Panc1 (cell line): ENCODE measurements at regions not wholly inside any gene's neighbourhood (a gene's known extent, or its start where the extent isn't known, plus 50 kb on each side); places are given as distances from the start of the nearest gene placed in this dataset.

ENCODE experiments used
- ATAC-seq: fragments of 200-7000 bp; cut with Tn5 transposase; 2 replicates; pipeline ENCODE4 v1.9.1; 2020; ENCODE audit warnings: mild to moderate bottlenecking, moderate library complexity
- BruUV-seq: library from RNA; stranded (reverse); fragments of 400-500 nt; replicated peaks from 2 replicates; lab custom pipeline; 2021; lab: Mats Ljungman, UMichigan
- CTCF ChIA-PET: fragments of 300-600 bp; sonication (Branson Sonifier 250); formaldehyde crosslinking; loops from one replicate; lab custom pipeline; 2022; ENCODE audit warnings: antibody characterized with exemption; lab: Charles Lee
- POLR2A ChIA-PET: fragments of 300-600 bp; sonication (Branson Sonifier 250); formaldehyde crosslinking; loops from one replicate; lab custom pipeline; 2022; ENCODE audit warnings: antibody characterized with exemption; lab: Charles Lee
- DNase-seq: peaks from one replicate; pipeline ENCODE4 v3.0.0-alpha.2; 2010; ENCODE audit warnings: low read depth, low spot score
- H3K27ac ChIP-seq: 2 replicates; pipeline ENCODE4 v1.5.1; 2011; ENCODE audit warnings: mild to moderate bottlenecking, low read length, inconsistent platforms
- H3K27me3 ChIP-seq: fragments of 200-500 bp; sonication (Bioruptor generic); 2 replicates; pipeline ENCODE4 v1.6.0; 2014; ENCODE audit warnings: low read length, inconsistent platforms; ENCODE audit not compliant: control insufficient read depth, insufficient read depth
- H3K36me3 ChIP-seq: fragments of 200-500 bp; sonication (Bioruptor generic); 2 replicates; pipeline ENCODE4 v1.5.1; 2014; ENCODE audit warnings: inconsistent platforms, mild to moderate bottlenecking, low read length, moderate library complexity; ENCODE audit not compliant: control insufficient read depth, insufficient read depth
- H3K4me1 ChIP-seq: 2 replicates; pipeline ENCODE4 v1.5.1; 2011; ENCODE audit warnings: inconsistent platforms, mild to moderate bottlenecking, low read length, moderate library complexity; ENCODE audit not compliant: control insufficient read depth, insufficient read depth
- H3K4me3 ChIP-seq, 2 experiments: 2 replicates each; pipeline ENCODE4 v1.5.1; 2011 to 2012; ENCODE audit warnings: low read depth in 2 of 2, low read length in 2 of 2, mild to moderate bottlenecking in 2 of 2, inconsistent platforms in 1 of 2, moderate library complexity in 1 of 2
- H3K9me3 ChIP-seq: fragments of 200-500 bp; sonication (Bioruptor generic); 2 replicates; pipeline ENCODE4 v1.5.1; 2014; ENCODE audit warnings: low read depth, mild to moderate bottlenecking, inconsistent platforms, low read length, moderate library complexity; ENCODE audit not compliant: control insufficient read depth, insufficient read depth
- CTCF ChIP-seq: fragments of 450-650 bp; IDR thresholded peaks from 2 replicates; pipeline ENCODE4 v1.5.1; 2017; ENCODE audit warnings: mild to moderate bottlenecking
- POLR2AphosphoS5 ChIP-seq: IDR thresholded peaks from 2 replicates; pipeline ENCODE4 v1.6.1; 2012; ENCODE audit warnings: mild to moderate bottlenecking, low read depth, low read length, moderate library complexity
- REST ChIP-seq, 2 experiments: IDR thresholded peaks; 2 replicates each; pipeline ENCODE4 v1.6.1; 2011 to 2012; ENCODE audit warnings: low read depth in 2 of 2, control low read depth in 1 of 2, low read length in 1 of 2, mild to moderate bottlenecking in 1 of 2, moderate library complexity in 1 of 2; ENCODE audit not compliant: insufficient read depth in 1 of 2
- SIN3A ChIP-seq: IDR thresholded peaks from 2 replicates; pipeline ENCODE4 v1.6.1; 2012; ENCODE audit warnings: low read depth, mild to moderate bottlenecking, low read length, moderate library complexity, borderline replicate concordance; ENCODE audit not compliant: insufficient read depth
- TCF7L2 ChIP-seq: IDR thresholded peaks from 2 replicates; pipeline ENCODE4 v1.6.1; 2011; ENCODE audit warnings: mild to moderate bottlenecking, low read depth, low read length, inconsistent platforms
- in situ Hi-C: cut with HindIII; loops from 2 replicates; pipeline ENCODE4 v1.10.0; 2016; ENCODE audit warnings: low sequenced_read_pairs, low pct_unique_long_range_greater_than_20kb
- intact Hi-C: fragments of 100-400 bp; cut with micrococcal nuclease; formaldehyde crosslinking; loops from one replicate; pipeline ENCODE4 v1.10.0; 2022; ENCODE audit not compliant: unreplicated experiment

- ChIA-PET POLR2A (no interaction called here), CTCF (no interaction called here)
- Histone ChIP-seq H3K9me3 (no peaks in the 10 kb centered on the region), H3K36me3 (no peaks in the 10 kb centered on the region), H3K4me1 (no peaks in the 10 kb centered on the region), H3K27me3 (no peaks in the 10 kb centered on the region), H3K4me3 (no peak overlapping the region), H3K27ac (no peak overlapping the region)
- BruUV-seq = no TSS peak
- in situ Hi-C loops (no loop called here), intact Hi-C loops (no loop called here)
- no peak for TF ChIP-seq SIN3A
- TF ChIP-seq CTCF = no peak
- TF ChIP-seq REST (IDR thresholded peaks at IDR 0.05; ENCODE audit: insufficient read depth in 1 of 2, low read depth in 2 of 2, low read length in 1 of 2) = no peak
- no peak for TF ChIP-seq POLR2AphosphoS5
- no peak for TF ChIP-seq TCF7L2
- ATAC-seq = no peak
- no peak for DNase-seq
Measured at GRCh38 chr3:35944926-35945710, 305.8 kb downstream of the ARPP21 start.

GRCh38 chr3:35946121-35946853, 307.0 kb downstream of the ARPP21 start:
- in situ Hi-C loops = no loop called here
- H3K36me3 ChIP-seq = no peaks in the 10 kb centered on the region
- H3K27me3 ChIP-seq = no peaks in the 10 kb centered on the region
- intact Hi-C loops = no loop called here
- ATAC-seq (no peak), DNase-seq (no peak)
- H3K9me3 ChIP-seq = no peaks in the 10 kb centered on the region
- H3K4me1 ChIP-seq = no peaks in the 10 kb centered on the region
- TF ChIP-seq CTCF (peak; percentile 28; the same call in 1 of the 2 replicates), POLR2AphosphoS5 (no peak), TCF7L2 (no peak)
- BruUV-seq = no TSS peak
- ChIA-PET CTCF (no interaction called here), POLR2A (no interaction called here)
- no peak overlapping the region for H3K27ac ChIP-seq
- H3K4me3 ChIP-seq = no peak overlapping the region
